ENCODE measurements at regions not wholly inside any gene's neighbourhood (a gene's known extent, or its start where the extent isn't known, plus 50 kb on each side); places are given as distances from the start of the nearest gene placed in this dataset.

DNA sequence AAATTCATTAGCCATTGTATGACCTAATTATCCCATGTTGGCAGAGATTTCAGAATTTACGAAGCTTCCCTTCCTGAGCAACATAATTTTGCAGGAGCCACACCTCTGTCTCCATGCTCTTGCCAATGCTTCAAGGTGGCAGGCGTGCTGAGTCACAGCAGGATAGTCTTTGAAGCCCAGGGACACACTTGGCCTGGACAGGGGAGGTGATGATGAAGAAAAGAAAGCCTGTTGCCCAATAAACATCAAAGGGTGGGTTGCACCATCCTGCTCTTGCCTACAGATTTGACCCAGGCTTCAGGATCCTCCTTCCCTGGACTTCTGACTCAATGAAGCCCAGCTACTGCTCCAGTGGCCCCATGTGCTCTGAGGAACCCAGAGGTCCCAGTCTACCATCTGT is 117.1 kb downstream of the MINAR1 start:
- no peaks in the 10 kb centered on the region for H3K27me3 ChIP-seq (ENCODE audit: insufficient read depth, low read length)
- H2AFZ ChIP-seq (ENCODE audit: low read length), result no peak overlapping the region
- H3K4me2 ChIP-seq (ENCODE audit: insufficient read depth, insufficient read length, low read length), result no peak overlapping the region
- H2BK12ac ChIP-seq (ENCODE audit: insufficient read length, low read depth, low read length), result no peak overlapping the region
- Mint-ChIP-seq H3K4me1 (0 out of 4 replicates have a peak, but pooled peaks cover 0 to 3% of the 10 kb centered on the region in 2 experiments), H3K4me3 (no peak overlapping the region), H3K27me3 (ENCODE audit: low read depth) (no peaks in the 10 kb centered on the region), H3K9me3 (no peaks in the 10 kb centered on the region; a peak in 1 of 5 replicates), H3K36me3 (ENCODE audit: insufficient read depth in 1 of 3, low read depth in 3 of 3) (no peaks in the 10 kb centered on the region), H3K27ac (no peak overlapping the region)
- TF ChIP-seq, protein P1, sequence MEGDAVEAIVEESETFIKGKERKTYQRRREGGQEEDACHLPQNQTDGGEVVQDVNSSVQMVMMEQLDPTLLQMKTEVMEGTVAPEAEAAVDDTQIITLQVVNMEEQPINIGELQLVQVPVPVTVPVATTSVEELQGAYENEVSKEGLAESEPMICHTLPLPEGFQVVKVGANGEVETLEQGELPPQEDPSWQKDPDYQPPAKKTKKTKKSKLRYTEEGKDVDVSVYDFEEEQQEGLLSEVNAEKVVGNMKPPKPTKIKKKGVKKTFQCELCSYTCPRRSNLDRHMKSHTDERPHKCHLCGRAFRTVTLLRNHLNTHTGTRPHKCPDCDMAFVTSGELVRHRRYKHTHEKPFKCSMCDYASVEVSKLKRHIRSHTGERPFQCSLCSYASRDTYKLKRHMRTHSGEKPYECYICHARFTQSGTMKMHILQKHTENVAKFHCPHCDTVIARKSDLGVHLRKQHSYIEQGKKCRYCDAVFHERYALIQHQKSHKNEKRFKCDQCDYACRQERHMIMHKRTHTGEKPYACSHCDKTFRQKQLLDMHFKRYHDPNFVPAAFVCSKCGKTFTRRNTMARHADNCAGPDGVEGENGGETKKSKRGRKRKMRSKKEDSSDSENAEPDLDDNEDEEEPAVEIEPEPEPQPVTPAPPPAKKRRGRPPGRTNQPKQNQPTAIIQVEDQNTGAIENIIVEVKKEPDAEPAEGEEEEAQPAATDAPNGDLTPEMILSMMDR (conservative IDR thresholded peaks at IDR 0.05), result no peak
- no peak overlapping the region for H4K91ac ChIP-seq (ENCODE audit: insufficient read length, low read depth, low read length)
- H3K79me2 ChIP-seq (ENCODE audit: insufficient read depth, low read length), result no peaks in the 10 kb centered on the region
- no peak overlapping the region for H3K4ac ChIP-seq (ENCODE audit: low read depth, low read length)
- no peaks in the 10 kb centered on the region for H3K23me2 ChIP-seq (ENCODE audit: insufficient read length, low read depth, low read length, poor library complexity, severe bottlenecking)
- no peak overlapping the region for H2BK120ac ChIP-seq (ENCODE audit: low read depth, low read length, poor library complexity, severe bottlenecking)
- no peak overlapping the region for H3T11ph ChIP-seq (ENCODE audit: low read length)
- H3K9me3 ChIP-seq (ENCODE audit: control insufficient read depth, low read depth, low read length), result no peaks in the 10 kb centered on the region
- no peak overlapping the region for H3K9ac ChIP-seq (ENCODE audit: extremely low read depth, insufficient read length, low read length)
- peaks cover 2% of the 10 kb centered on the region; the same call in 1 of the 2 replicates for H3K4me1 ChIP-seq (ENCODE audit: insufficient read depth, low read length)
- H3K27ac ChIP-seq (ENCODE audit: insufficient read length, low read depth, low read length), result no peak overlapping the region
- H3K14ac ChIP-seq (ENCODE audit: insufficient read depth, low read length), result no peak overlapping the region
- WGBS (ENCODE audit: extremely low coverage, insufficient read length, low lambda C conversion rate), result no CpG with 5 or more reads among the region's 2 CpGs
- H2AK5ac ChIP-seq (ENCODE audit: insufficient read length, low read length), result no peak overlapping the region
- H3K18ac ChIP-seq (ENCODE audit: insufficient read length, low read depth, low read length), result no peak overlapping the region
- no peak overlapping the region for H2BK20ac ChIP-seq (ENCODE audit: low read depth, low read length, poor library complexity, severe bottlenecking)
- no peaks in the 10 kb centered on the region for H4K20me1 ChIP-seq (ENCODE audit: control insufficient read depth, insufficient read depth, insufficient read length)
- no peak overlapping the region for H2BK15ac ChIP-seq (ENCODE audit: low read depth, low read length)
- no peak for DNase-seq
- H4K5ac ChIP-seq (ENCODE audit: insufficient read length, low read depth, low read length), result no peak overlapping the region
- no peak overlapping the region for H3K23ac ChIP-seq (ENCODE audit: insufficient read length, low read depth, low read length)
- H2BK5ac ChIP-seq (ENCODE audit: insufficient read length, low read length), result no peak overlapping the region
- H3K79me1 ChIP-seq (ENCODE audit: insufficient read depth, low read depth, low read length, poor library complexity, severe bottlenecking), result no peaks in the 10 kb centered on the region
- H4K8ac ChIP-seq (replicated peaks; ENCODE audit: insufficient read length, low read depth, low read length), result no peak overlapping the region
- no peak overlapping the region for H3K56ac ChIP-seq (ENCODE audit: insufficient read length, low read depth, low read length)
